Gastroesophageal sphincter (tissue), 3 donors: ENCODE measurements at regions not wholly inside any gene's neighbourhood (a gene's known extent, or its start where the extent isn't known, plus 50 kb on each side); places are given as distances from the start of the nearest gene placed in this dataset.
"Not testable (repeated sequence)": the region's sequence is repeated elsewhere in the genome, so short reads cannot be mapped to it uniquely, and the experiment has no call there.

Experiments used
- CTCF ChIP-seq, 4 experiments: fragments of 200-600 bp in 2 of 4; fragments of 450-650 bp in 2 of 4; sonication (generic) in 1 of 4; IDR thresholded peaks; one replicate each; pipeline ENCODE4 v1.5.1; 2017 to 2019; ENCODE audit warnings: antibody characterized with exemption in 4 of 4, mild to moderate bottlenecking in 2 of 4, moderate library complexity in 2 of 4
- POLR2A ChIP-seq, 2 donors: fragments of 450-650 bp; IDR thresholded peaks; one replicate each; pipeline ENCODE4 v1.6.1; 2017; ENCODE audit warnings: antibody characterized with exemption in 2 of 2, mild to moderate bottlenecking in 2 of 2, moderate library complexity in 1 of 2
- POLR2AphosphoS5 ChIP-seq: sonication (generic); formaldehyde crosslinking; IDR thresholded peaks from one replicate; pipeline ENCODE4 v1.6.1; 2017; ENCODE audit warnings: antibody characterized with exemption

DNA sequence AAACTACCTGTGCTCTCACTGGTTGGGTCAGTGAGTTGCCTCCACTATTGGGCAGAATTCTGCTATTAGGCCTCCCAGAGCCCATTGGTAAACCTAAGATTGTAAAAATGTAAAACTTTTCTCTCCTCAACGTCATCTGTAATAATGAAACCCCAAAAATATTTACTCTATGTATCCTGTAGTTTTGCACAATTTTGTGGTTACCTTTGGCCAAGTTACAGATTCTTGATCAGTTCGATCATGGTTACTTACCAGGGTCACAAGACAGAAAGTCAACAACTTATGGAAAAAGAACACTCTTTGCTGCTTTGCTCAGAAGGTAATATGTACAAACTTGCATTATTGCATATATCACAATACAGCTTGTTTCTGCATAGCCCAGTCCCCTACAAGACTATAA, 83.7 kb upstream of the KIF2A start:
- not testable (repeated sequence) for TF ChIP-seq CTCF (IDR thresholded peaks at IDR 0.05); POLR2A (IDR thresholded peaks at IDR 0.05); POLR2AphosphoS5
